GM18508 (cell line): ENCODE measurements at regions not wholly inside any gene's neighbourhood (a gene's known extent, or its start where the extent isn't known, plus 50 kb on each side); places are given as distances from the start of the nearest gene placed in this dataset.

ENCODE experiments used
- ATAC-seq: cut with Tn5 transposase; IDR thresholded peaks from one replicate; pipeline ENCODE4 v1.9.1; 2021; ENCODE audit warnings: moderate number of reproducible peaks; ENCODE audit not compliant: insufficient read depth, unreplicated experiment

DNA sequence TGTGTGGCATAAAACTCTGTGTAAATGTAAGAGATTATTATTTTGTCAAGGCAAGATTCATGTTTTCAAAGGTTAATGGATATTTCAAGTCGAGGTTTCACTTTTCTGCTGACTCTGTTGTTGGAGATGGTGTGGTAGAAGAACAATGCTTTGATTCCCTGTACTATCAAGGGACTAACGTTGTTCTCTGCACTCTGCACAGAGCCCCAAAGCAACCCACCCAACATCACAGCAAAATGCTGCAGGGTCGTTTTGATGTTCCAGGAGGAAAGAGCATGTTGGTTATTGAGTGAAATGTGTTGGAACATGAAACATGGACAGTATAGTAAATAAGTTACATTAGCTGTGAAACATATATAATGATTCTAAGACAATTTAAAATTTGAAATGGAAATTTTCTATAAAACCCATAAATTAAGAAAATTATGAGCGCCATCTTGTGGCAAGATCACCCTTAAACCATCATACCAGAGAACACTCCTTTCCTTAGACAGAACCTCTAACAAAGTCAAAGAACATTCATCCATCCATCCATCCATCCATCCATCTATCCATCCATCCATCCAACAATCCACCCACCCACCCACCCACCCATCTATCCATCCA lies 164.4 kb upstream of the ZBED5 start:
- ATAC-seq: no peak

DNA sequence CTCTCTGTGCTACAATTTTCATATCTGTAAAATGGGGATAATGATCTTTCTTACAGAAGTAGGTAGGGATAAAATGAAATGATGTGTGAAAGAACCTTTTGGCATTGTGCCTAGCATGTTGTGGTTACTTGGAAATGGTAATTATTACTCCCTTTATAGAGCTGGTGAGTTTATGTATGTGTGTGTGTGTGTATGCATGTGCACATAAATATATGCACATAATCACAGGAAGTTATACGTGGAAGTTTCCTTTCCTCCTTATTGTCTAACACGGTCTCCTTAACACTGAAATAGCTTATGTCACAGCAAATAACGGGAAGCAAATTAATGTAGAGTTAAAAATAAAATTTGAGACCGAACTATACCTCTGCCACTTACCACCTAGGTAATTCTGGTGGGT lies 163.7 kb upstream of the ZBED5 start:
- ATAC-seq: no peak

DNA sequence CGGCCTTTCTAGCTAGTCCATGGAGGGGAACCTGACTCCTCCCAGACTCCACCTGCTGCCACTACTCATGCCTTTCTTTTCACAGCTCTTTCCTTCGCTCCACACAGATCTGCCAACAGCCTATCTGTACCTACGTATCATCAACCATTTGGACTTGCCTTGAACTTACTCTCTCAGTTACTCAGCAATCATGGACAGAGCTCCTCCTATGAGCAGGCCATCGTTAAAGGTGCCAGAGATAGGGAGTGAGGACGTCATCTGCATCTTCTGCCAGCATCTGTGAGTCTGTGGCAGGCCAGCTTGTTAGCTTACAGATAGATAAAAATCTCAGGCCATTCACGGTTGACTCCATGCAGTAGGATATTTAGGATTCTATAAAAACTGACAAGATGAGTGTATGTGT lies 162.9 kb upstream of the ZBED5 start:
- ATAC-seq: no peak

DNA sequence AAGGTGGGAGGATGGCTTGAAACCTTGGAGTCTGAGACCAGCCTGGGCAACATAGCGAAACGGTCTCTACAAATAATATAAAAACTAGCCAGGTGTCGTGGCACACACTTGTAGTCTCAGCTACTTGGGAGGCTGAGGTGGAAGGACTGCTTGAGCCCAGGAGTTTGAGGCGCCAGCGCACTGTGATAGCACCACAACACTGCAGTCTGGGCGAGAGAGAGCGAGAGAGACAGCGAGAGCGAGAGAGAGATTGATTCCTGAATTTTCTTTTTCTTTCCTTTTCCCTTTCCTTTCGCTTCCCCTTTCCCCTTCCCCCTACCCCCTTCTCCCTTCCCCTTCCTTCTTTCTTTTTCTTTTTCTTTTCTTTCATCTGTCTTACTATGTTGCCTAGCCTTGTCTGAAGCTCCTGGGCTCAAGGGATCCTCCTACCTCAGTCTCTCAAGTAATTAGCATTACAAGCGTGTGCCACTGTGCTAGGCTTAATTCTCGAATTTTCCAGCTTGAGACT lies 162.4 kb upstream of the ZBED5 start:
- ATAC-seq: no peak

DNA sequence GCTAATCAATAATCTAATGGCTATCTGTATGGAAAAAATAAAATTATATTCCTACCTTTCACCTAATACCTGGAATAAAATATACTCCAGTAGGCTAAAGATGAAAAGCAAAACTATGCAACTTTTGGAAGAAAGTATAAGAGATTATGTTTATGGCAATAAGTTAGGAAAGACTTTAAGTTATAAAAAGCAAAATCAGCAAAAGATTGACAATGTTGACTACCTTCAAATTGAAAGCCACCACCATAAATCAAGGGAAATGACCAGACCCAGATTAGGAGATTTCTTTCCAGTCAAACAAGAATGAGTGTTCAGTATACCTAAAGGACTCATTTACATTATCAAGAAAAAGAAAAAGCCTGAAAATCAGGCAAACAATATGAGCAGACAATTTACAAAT lies 159.1 kb upstream of the ZBED5 start:
- no peak for ATAC-seq

DNA sequence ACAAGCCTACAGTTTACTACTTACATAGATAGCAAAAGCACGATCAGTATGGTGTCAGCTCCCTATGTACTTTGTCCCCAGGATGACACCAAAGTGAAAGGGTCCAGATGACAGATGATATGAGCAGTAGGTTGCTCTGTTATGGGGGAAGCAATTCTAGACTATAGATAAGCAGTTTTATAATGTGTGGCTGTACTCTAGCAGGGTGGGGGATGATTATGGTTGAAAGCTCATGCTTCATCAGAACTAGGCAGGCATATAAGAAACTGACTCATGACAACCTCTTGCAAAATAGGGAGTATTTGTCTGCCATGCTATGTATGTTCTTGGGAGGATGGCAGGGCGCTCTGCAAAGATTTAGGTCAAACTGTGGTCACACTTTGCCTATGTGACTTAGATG lies 158.2 kb upstream of the ZBED5 start:
- no peak for ATAC-seq

DNA sequence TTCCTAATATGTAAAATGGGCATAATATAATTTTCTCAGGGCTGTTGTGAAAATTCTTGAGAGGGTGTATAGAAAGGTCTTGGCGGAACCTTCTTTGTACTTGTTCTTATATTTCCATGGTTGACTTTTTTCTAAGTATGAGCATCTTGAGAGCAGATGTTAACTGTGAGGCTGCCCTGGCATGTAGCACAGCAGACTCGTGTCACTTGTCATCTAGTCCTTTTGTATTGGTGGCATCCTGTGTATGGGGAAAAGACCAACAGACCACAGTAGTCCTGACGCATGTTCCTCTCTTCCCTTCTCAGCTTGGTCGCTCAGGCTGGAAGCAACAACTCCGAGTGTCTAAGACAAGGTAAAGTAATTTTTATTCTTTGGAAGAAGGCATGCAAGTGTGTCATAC lies 153.8 kb upstream of the ZBED5 start:
- no peak for ATAC-seq

DNA sequence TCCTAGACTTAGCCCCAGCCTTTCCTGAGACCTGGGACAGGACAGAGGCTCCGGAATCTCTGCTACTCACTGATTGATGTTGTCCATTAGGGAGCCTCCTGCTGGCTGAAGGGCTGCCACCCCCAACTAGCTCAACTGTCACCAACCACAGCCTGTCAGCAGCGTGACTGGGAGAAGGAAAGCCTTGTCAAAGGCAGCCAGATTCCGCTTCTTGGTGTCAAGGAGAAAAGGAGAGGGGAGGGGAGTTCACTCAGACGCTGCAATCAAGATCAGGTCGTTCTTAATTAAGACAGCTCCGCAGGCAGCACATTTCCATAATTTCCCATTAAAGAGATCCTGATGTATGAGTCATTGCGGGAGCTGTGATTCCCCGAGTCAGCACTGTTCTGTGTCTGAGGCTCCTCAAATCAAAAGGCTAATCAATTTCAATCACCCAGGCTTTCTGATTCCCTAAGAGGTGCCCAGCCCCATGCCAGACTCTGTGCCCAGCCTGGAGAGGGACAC lies 152.8 kb upstream of the ZBED5 start:
- no peak for ATAC-seq

DNA sequence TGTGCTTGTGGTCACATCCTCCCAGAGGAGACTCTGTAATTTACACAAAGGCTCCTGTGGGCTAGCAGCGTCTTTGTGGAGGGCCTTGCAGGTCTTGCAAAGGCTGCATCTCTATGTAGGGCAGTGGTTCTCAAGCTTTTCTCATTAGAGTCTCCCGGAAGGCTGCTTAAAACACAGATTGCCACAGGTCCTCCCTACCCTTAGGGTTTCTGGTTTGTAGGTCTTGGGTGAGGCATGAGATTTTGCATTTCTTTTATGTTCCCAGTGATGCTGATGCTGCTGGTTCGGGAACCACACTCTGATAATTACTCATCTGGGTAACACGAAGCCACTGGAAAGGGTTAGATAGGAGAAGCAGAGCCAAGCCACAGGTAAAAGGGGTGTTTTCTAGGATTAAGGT lies 151.3 kb upstream of the ZBED5 start:
- no peak for ATAC-seq

DNA sequence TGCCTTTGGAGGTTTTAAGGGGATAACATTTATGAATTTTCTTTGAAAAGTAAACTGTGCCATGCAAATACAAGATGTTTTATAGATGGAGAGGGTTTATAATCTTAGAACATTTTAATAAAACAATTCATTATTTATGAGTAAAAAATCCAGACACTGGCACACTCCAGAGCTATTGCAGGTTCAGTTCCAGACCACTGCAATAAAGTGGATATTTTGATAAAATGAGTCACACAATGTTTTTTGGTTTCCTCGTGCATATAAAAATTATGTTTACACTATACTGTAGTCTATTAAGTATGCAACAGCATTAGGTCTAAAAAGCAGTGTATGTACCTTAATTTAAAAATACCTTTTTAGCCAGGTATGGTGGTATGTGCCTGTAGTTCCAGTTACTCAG lies 146.2 kb upstream of the ZBED5 start:
- ATAC-seq: no peak

DNA sequence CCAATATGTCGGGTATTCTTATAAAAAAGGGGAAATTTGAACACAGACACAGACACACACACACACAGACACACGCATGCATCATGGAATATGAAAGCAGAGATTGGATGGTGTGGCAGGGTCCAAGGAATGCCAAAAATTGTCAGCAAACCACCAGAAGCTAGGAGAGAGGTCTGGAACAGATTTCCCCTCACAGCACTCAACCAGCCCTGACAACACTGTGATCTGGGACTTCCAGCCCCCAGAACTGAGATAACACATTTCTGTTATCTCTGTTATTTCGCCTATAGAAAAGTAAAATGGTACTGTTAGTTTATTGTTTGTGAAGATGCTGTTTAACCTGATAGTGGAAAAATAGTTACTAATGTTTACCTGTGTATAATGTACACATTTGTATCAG lies 145.4 kb upstream of the ZBED5 start:
- ATAC-seq: no peak

DNA sequence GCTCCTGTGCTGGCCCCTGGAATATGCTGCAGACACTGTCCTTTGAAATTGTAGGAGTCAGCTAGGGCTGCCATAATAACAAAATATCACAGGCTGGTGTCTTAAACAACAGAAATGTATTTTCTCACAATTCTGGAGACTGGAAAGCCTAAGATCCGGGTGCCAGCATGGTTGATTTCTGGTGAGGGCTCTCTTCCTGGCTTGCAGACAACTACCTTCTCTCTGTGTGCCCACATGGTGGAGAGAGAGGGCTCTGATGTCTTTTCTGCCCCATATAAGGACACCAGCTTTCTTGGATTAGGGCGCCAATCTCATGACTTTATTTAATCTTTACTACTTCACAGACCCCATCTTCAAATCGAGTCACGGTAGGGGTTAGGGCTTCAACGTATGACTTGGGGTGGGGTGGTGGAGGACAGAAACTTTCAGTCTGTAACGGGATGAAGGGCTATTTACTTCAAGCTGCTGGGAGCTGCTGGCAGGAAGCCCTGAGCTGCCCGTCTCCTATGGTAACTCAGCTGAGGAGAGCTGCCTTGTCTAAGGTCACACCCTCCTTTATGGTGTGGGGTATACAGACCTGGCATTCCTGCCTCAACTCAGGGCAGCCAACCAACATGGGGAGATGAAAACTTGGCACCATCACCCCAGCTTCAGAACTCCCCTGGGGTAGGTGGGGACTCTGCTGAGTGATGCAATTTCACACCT lies 142.9 kb upstream of the ZBED5 start:
- ATAC-seq: no peak

DNA sequence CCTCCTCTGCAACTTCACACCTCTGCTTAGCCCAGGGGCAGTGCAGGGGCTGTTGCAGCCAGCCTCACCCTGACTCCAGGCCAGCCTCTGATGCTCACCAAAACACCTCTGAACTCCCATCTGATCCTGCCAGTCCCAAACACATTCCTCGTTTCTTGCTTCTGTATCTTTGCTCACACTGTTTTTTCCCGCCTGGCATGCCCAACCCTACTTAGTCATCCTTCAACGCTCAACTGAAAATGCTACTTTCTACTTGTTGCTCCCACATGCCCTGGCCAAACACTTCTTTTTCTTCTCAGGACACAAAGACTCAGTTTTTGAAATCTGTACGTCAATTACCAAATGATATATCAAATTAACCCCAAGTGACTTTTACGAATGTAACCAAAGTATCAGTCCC lies 140.8 kb upstream of the ZBED5 start:
- ATAC-seq: no peak

DNA sequence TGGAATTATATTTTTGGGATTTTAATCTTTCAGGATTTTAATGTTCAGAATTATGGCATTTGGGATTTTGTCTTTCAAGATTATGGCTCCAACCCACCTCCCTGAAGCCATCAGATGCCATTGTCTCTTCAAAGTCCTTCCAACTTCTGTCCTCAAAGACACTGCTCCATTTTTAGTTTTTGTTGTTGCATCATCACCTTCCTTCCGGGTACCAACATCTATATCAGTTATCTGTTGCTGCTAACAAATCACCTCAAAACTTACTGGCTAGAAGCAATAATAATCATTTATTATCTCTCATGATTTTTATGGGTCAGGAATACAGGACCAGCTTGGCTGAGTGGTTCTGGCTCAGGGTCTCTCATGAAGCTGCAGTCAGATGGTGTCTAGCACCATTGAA lies 138.8 kb upstream of the ZBED5 start:
- no peak for ATAC-seq

DNA sequence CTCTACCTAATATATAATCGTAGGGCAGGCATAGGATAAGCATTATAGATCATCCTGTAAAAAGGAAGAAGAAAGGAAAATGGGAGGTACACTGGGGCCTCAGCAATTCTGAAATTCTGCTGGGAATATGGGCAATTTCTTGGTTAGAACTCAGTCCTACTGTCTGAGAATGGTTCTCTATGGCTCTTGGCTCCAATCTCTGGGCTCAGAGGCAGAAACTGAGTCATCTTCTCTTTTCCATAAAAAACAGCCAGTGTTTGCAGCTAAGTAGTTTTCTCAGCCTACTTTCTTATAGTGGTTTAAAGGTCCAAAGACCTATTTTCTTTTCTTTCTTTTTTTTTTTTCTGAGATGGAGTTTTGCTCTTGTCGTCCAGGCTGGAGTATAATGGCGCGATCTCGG lies 135.8 kb upstream of the ZBED5 start:
- ATAC-seq: no peak

DNA sequence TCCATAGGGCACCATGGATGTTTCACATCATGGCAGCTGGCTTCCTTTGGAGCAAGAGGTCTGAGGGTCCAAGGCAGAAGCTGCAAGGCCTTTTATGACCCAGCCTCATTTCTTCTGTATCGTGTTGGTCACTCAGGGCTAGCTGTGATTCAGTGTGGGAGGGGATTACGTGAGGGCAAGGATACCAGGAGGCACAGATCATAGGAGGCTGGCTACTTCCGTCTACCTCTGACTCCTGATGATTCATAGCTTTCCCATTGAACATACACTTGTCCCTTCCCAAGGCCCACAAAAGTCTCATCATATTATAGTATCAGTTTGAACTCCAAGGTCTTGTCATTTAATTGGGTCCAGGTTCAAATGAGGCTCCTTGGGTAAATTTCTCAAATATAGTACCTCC lies 135.3 kb upstream of the ZBED5 start:
- no peak for ATAC-seq

DNA sequence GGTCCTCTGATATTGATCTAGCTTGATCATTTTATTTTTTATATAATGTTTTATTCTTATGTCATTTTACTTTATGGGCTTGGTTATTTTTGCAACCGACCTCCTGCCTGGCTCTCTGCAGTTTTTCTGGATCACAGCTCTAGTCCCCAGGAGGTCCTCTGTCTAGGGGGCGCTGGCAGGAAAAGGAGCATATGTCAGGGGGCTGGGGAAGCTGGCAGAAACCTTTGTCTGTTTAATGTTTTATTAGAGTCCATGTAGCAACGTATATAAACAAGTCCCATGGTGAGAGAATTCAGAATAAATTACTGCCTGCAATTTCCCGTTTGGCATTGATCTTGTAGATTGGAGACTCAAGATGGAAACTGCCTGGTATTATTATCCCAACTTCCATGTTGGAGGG lies 133.5 kb upstream of the ZBED5 start:
- ATAC-seq: no peak

DNA sequence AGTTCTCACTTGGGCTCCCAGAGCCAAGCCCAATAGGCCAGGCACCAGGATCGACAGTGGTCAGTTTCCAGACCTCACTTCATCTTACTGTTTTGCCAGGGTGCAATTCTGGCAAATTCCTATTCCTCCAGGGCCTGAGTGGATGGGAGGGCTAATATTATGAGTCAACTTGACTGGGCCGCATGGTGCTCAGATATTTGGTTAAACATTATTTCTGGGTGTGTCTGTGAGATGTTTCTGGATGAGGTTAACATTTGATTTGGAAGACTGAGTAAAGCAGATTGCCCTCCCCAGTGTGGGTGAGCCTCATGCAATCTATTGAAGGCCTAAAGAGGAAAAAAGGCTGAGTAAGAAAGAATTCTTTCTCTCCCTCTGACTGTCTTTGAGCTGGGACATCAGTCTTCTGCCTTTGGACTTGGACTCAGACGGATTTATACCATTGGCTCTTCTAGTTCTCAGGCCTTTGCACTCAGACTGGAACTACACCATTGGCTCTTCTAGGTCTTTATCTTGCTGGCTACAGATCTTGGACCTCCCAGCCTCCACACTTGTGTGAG lies 132.9 kb upstream of the ZBED5 start:
- ATAC-seq: no peak

DNA sequence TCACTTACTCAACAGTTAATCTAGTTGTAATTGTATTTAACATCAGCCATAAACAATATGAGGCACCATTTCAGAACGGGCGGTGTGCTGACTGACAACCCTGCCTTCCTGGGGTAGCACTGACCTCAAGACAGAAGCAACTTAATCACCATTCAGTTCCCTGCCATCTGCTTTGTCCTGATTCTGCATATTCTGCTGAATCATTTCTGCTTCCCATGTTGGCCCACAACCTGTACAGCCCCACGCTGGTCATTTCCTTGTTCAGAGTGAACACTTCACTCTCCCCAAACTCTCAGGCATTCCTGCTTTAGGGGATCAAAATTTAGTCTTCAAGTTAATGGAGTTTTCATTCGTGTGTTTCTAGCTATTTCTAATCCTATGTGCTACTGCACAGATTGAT lies 132.3 kb upstream of the ZBED5 start:
- no peak for ATAC-seq

DNA sequence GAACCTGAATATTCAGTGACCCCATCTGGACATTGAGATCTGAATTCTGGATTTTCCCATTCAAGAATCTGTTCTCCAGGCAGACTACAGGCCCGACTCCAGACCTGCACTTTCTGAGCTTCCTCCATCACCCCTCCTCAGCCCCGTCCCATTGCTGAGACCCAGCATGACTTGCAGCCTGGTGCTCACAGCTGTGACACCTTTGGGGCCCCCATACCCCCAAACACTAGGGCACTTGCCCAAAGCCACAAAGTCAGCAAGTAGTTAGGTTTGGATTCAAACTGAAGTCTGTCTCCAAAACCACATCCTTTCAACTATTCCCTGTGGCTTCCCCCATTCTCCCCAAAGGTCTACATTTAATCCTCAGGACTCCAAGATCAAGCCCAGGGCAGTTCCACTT lies 128.2 kb upstream of the ZBED5 start:
- ATAC-seq: no peak

DNA sequence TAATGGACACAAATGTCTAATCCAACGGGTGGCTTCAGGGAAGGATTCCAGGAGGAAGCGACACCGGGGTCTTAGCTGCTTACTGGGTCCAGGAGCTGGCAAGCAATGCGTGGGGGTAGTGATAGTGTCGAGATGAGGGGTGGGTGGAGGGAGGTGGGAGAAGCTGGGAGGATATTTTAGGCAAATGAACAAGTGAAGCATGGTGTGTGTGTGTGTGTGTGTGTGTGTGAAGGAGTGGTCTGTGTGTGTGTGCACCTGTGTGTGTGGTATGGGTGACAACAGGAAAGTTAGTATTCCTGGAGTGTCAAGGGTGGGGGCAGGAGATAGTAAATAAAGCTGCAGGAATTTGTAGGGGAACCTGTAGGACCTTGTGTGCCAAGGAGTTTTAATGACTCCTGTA lies 126.9 kb upstream of the ZBED5 start:
- no peak for ATAC-seq

DNA sequence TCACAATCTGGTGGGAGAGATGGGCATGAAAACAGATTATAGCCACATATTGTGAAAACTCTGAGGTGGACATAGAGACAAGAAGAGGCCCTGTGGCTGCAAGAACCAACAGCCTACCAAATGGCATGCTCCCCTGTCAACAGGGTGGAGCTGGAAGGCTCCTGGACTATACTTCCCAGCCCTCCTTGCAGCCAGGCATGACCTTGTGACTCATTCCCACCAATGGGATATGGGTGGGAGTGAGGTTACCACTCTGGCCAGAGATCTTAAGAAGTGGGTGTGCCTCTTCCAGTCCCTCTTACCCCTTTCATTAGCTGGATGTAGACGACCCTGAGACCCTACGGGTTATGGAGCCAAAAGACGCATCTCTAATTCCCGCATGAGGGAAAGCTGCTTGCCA lies 126.4 kb upstream of the ZBED5 start:
- ATAC-seq: no peak
